BE2C (cell line): ENCODE measurements at regions not wholly inside any gene's neighbourhood (a gene's known extent, or its start where the extent isn't known, plus 50 kb on each side); places are given as distances from the start of the nearest gene placed in this dataset.

ENCODE experiments used
- DNase-seq: peaks from one replicate; pipeline ENCODE4 v3.0.0-alpha.2; 2020
- H3K27me3 ChIP-seq: fragments of 250-450 bp; sonication (Bioruptor Pico); 2 replicates; pipeline ENCODE4 v1.5.1; 2020; ENCODE audit warnings: mild to moderate bottlenecking
- H3K36me3 ChIP-seq: fragments of 250-450 bp; sonication (Bioruptor Pico); 2 replicates; pipeline ENCODE4 v1.5.1; 2020; ENCODE audit warnings: mild to moderate bottlenecking
- H3K4me1 ChIP-seq: fragments of 250-450 bp; sonication (Bioruptor Pico); 2 replicates; pipeline ENCODE4 v1.5.1; 2020
- H3K4me3 ChIP-seq: 2 replicates; pipeline ENCODE4 v1.5.1; 2011; ENCODE audit warnings: low read depth, low read length
- H3K9me3 ChIP-seq: fragments of 250-450 bp; sonication (Bioruptor Pico); 2 replicates; pipeline ENCODE4 v1.5.1; 2020
- CTCF ChIP-seq: IDR thresholded peaks from 2 replicates; pipeline ENCODE4 v1.5.1; 2012; ENCODE audit warnings: mild to moderate bottlenecking, low read depth, low read length

GRCh38 chr1:215497528-215497927, 69.6 kb upstream of the KCTD3 start:
- DNase-seq, result no peak
- TF ChIP-seq CTCF, result no peak
- Histone ChIP-seq H3K27me3 (no peaks in the 10 kb centered on the region; the same call in 1 of the 2 replicates), H3K4me3 (no peak overlapping the region), H3K36me3 (no peaks in the 10 kb centered on the region), H3K4me1 (no peaks in the 10 kb centered on the region), H3K9me3 (no peaks in the 10 kb centered on the region; the same call in 1 of the 2 replicates)

GRCh38 chr1:215501496-215501895, 65.6 kb upstream of the KCTD3 start:
- TF ChIP-seq CTCF, result no peak
- Histone ChIP-seq H3K27me3 (no peaks in the 10 kb centered on the region; the same call in none of the 2 replicates), H3K36me3 (no peaks in the 10 kb centered on the region)

GRCh38 chr1:215502081-215502480, 65.0 kb upstream of the KCTD3 start:
- H3K9me3 ChIP-seq, result no peaks in the 10 kb centered on the region; the same call in 1 of the 2 replicates
- no peak for DNase-seq
- no peak overlapping the region for H3K4me3 ChIP-seq
- H3K27me3 ChIP-seq, result no peaks in the 10 kb centered on the region; the same call in none of the 2 replicates
- H3K4me1 ChIP-seq, result no peaks in the 10 kb centered on the region
- no peaks in the 10 kb centered on the region for H3K36me3 ChIP-seq
- no peak for TF ChIP-seq CTCF

More at GRCh38 chr1:215501496-215501895, 65.6 kb upstream of the KCTD3 start:
- Histone ChIP-seq H3K4me3 (no peak overlapping the region), H3K4me1 (no peaks in the 10 kb centered on the region), H3K9me3 (no peaks in the 10 kb centered on the region; the same call in 1 of the 2 replicates)
- DNase-seq, result no peak

DNA sequence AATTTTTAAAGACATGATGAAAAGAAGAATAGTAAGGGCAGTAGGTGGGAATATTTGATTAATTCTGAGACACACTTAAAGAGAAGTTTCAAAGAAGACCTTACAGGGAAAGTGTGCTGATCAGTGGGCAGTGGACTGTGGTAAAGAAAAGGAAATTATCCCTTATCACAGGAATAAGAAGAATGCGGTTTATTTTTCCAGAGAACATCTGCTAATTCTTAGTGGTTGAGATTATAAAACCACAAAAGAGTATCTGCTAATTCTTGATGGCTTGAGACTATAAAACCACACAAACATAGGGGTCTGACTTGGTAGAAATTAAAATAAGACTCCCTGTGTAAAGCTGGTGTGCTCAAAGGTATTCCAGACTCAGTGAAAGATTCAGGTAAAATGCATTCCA, 60.0 kb upstream of the KCTD3 start:
- Histone ChIP-seq H3K4me1 (no peaks in the 10 kb centered on the region), H3K27me3 (no peaks in the 10 kb centered on the region; the same call in 1 of the 2 replicates), H3K4me3 (no peak overlapping the region), H3K9me3 (no peaks in the 10 kb centered on the region; the same call in 1 of the 2 replicates), H3K36me3 (no peaks in the 10 kb centered on the region)
- no peak for TF ChIP-seq CTCF
- DNase-seq, result no peak

- DNase-seq, result no peak
- no peak overlapping the region for H3K4me3 ChIP-seq
- no peak for TF ChIP-seq CTCF
- H3K9me3 ChIP-seq, result no peaks in the 10 kb centered on the region; the same call in 1 of the 2 replicates
- H3K27me3 ChIP-seq, result no peaks in the 10 kb centered on the region
- H3K36me3 ChIP-seq, result no peaks in the 10 kb centered on the region
- no peaks in the 10 kb centered on the region for H3K4me1 ChIP-seq
These were observed 58.8 kb upstream of the KCTD3 start for GRCh38 chr1:215508311-215508710.
